NCI-H187 (cell line): ENCODE measurements at regions not wholly inside any gene's neighbourhood (a gene's known extent, or its start where the extent isn't known, plus 50 kb on each side); places are given as distances from the start of the nearest gene placed in this dataset.

Experiments used
- DNase-seq, 2 experiments: peaks; one replicate each; lab custom pipeline; 2025; lab: John Stamatoyannopoulos, UW

DNA sequence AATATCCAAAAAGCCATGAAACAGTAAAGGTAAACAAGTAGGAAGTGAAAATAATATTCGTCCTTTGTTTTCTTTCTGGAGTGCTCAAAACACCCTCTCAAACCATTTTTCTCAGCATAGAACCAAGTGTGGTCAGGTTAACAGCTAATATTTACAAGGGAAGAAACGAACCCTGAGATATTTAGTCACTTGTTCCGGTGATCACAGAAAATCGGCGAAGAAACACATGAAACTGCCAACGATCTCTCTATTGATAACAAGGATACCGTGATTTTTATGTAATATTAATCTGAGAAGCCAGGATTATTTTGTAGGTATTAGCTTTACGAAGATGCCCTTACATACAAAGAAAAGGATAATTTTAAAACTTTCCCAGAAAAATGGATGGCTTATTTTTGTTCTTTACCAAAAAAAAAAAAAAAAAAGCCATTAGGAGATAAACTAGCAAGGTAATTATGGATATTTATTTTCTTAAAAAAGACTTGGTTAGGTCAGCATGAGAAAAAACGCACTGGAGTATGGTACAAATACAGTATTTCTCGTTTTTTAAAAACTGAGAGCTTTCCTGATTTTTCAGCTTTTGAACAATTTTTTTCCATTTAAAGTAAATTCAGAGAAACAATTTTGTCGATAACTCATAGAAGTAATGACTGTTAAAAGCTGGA lies 107.3 kb upstream of the HNRNPU start:
- peak in 1 of 2 experiments; percentile 19 for DNase-seq

- DNase-seq: peak; percentile 70 to 77
Measured at GRCh38 chr1:244970744-244971551, 106.6 kb upstream of the HNRNPU start.

- DNase-seq: peak in 1 of 2 experiments; percentile 56
Measured at GRCh38 chr1:244970236-244970743, 105.9 kb upstream of the HNRNPU start.

DNA sequence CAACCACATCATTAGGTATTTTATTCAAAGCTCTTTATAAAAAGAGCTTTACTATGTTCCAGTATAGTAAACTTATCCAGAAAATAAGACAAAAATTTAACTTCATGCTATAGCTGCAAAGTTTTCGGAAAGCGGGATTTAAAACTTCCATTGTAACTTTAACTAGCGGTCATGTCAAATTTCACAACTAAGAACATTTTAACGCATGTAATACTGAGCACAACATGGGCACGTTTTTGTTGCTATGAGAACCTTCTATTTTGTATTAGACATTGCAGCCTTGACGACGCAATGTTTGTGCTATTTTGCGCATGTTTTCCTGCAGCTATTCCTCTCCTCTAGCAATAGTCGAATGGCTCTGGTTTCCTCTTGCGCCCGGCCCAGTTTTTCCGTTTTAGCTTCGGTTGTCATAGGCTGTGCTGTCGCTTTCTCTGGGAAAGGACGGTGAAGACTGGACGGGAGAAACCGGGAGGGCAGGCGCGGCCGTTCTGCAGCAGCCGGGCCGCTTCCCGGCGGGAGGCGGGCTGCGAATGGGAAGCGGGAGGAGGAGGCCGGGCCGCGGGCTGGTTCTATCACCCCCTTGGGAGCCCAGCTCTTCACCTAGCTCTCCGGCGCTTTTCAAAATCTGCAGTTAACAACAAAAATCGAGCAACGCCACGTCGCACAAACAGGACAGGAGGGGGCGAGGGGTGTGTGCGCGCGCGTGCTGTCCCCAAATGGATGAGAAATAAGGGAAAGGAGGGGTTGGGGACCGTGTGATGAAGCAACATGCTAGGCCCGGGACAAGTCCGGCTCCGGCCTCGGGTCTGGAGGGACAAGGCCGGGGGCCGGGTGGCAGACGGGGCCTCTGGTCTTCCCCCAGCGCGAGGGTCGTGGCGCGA lies 105.3 kb upstream of the HNRNPU start:
- peak; percentile 36 to 70 for DNase-seq

GRCh38 chr1:244968881-244969280 lies 104.5 kb upstream of the HNRNPU start:
- DNase-seq: no peak

DNA sequence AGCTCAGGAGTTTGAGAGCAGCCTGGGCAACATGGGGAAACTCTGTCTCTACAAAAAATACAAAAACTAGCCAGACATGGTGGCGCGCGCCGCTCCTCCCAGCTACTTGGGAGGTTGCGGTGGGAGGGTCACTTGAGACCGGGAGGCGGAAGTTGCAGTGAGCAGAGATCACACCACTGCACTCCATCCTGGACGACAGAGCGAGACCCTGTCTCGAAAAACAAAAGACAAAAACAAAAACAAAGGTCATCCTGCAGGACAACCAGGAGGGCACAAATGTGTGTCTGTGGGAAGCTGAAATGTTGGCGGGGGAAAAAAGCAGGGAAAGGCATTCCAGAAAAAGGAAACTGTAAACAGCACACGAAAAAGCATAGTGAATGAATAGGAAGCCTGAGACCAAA lies 104.1 kb upstream of the HNRNPU start:
- no peak for DNase-seq

GRCh38 chr1:244967159-244967558 lies 102.8 kb upstream of the HNRNPU start:
- DNase-seq: no peak

GRCh38 chr1:244965185-244966030 lies 101.1 kb upstream of the HNRNPU start:
- no peak for DNase-seq

- no peak for DNase-seq
Measured at GRCh38 chr1:244964112-244964971, 100.0 kb upstream of the HNRNPU start.

DNA sequence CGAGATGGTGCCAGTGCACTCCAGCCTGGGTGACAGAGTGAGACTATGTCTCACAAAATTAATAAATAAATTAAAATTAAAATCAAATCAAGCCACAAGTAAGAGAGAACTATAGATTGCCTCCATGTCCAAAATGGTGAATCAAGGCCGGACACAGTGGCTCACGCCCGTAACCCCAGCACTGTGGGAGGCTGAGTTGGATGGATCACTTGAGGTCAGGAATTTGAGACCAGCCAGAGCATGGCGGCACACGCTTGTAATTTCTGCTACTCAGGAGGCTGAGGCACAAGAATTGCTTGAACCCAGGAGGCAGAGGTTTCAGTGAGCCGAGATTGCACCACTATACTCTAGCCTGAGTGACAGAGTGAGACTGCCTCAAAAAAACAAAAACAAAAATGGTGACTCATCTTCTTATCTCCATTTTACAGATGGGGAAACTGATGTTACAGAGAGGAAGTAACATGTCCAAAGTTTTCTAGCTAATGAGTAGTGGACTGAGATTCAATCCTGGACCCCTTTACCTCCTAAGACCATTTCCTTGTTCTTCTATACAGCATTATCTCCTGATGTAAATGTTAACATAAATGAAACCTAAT lies 99.0 kb upstream of the HNRNPU start:
- DNase-seq: no peak

DNA sequence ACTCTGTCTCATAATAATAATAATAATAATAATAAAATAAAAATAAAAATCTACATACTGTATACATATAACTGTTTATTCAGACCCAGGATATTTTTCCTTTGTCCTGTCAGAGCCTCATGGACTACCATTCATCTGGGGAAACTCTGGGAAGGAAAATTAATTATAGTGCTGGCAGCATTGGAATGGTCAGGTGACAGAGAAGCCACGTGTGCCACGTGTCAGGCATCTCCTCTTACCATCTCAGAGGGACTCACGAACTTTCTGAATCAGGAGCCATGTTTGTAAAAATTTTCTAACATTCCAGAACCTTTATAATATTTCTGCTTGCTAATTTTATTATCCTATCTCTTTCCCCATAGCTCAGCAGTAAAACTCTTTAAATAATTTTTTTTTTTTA lies 97.8 kb upstream of the HNRNPU start:
- no peak for DNase-seq

DNA sequence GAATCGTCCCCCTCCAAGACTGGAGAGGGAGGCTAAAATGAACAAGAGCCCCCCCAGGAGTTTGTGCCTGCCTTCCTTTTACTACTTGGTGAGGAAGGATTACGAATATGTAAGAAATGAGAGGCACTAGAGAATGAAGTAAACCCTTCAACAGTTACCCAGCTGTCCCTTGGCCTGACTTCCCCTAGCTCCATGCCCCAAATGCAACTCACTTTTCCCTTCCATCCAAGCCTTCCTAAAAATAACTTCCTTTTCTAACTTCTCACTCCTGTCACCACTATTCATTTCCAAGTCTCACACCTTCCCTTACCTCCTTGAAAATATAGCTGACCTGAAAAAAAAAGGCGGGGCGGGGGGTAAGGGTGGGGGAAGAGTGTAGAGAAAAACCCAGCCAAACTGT lies 96.6 kb upstream of the HNRNPU start:
- DNase-seq: no peak

GRCh38 chr1:244958593-244958992 lies 94.2 kb upstream of the HNRNPU start:
- DNase-seq: no peak

DNA sequence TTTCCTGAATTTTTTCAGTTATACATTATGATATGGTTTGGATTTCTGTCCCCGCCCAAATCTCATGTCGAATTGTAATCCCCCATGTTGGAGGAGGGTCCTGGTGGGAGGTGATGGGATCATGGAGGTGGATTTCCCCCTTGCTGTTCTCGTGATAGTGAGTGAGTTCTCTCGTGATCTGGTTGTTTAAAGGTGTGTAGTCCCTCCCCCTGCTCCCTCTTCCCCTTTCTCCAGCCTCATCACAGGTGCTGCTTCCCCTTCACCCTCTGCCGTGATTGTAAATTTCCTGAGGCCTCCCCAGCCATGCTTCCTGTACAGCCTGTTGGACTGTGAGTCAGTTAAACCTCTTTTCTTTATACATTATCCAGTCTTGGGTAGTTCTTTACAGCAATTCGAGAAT lies 93.2 kb upstream of the HNRNPU start:
- DNase-seq: no peak

DNA sequence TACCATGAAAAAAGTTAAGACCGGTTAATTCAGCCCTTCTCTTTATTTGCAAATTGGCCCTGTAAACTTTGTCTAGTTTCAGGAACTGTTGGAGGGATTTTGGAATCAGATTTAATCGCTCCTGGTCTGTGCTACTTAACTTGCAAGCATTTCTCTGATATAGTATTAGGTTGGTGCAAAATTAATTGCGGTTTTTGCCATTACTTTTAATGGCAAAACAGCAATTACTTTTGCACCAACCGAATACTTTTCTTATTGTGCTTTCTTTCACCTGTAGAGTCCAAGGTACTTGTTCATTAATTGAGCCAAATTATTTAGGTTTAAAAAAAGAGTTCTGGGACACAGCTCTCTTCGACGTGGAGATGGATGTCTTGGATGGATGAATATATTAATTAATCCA lies 92.8 kb upstream of the HNRNPU start:
- no peak for DNase-seq

DNA sequence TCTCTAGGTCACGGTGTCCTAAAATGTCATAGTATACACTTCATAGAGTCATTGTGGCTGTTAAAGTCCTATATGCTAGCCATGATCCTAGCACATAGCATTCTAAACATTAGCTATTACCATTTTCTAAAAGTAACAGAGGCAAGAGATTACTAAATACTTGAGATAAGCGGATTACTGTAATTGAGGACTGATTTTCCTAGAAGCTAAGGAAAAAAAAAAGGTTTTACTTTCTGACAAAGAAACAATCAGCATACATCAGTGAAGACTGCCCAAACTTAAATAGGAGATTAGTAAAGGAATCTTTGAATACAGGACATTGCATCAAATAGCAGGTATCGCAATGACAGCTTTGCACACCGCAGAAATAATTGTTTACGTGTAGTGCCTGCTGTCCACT lies 91.3 kb upstream of the HNRNPU start:
- DNase-seq: no peak

DNA sequence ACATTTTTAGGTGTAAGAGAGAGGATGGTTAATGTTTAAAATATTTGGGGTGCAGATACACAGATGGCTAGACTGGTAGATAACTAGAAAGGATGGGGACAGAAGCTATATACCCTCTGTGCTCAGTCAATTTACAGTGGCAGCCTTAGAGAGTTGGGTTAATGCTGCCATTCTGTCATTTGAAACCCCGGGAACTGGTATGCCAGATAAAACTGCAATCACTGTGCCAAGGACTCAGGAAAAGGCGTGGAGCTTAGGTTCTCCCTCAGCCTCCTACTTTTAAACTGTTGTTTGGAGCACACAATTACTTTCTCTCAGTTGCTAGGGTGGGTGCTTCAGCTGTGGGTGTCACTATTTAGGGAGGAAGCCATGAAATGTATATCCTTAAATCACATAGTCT lies 90.0 kb upstream of the HNRNPU start:
- no peak for DNase-seq

DNA sequence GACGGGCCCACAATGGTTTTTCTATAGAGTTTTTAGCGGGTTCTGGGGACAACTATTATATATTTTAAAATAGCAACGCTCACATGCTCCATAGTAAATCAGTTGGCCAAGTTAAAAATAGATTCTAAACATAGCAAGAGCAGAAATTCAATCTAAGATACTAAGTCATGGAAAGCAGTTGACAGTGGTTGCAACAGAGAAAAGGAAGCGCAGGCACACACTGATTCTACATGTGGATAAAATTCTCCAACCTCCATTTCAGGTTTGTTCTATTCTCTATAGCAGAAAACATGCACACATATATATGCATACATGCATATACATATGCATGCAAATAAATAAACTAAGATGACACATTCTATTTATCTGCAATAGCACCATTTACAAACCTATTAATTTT lies 89.6 kb upstream of the HNRNPU start:
- DNase-seq: no peak

- DNase-seq: no peak
Measured at GRCh38 chr1:244952940-244953339, 88.6 kb upstream of the HNRNPU start.

GRCh38 chr1:244952280-244952933 lies 88.1 kb upstream of the HNRNPU start:
- DNase-seq: no peak
